ENCODE measurements at regions not wholly inside any gene's neighbourhood (a gene's known extent, or its start where the extent isn't known, plus 50 kb on each side); places are given as distances from the start of the nearest gene placed in this dataset.

- H3K27ac ChIP-seq (ENCODE audit: low read length) = no peak overlapping the region
- H3K4me1 ChIP-seq (ENCODE audit: low read length) = peaks cover 4% of the 10 kb centered on the region; the same call in 1 of the 2 replicates
- no peak overlapping the region for H3K4me3 ChIP-seq (ENCODE audit: low read length)
- H3K4me2 ChIP-seq (ENCODE audit: low read length) = no peak overlapping the region; the same call in 1 of the 2 replicates
- no peak overlapping the region for H2AFZ ChIP-seq (ENCODE audit: low read depth, low read length)
- no peak overlapping the region for H3K9ac ChIP-seq (ENCODE audit: low read length)
- no peaks in the 10 kb centered on the region for H3K79me2 ChIP-seq (ENCODE audit: low read length)
- H3K9me3 ChIP-seq (ENCODE audit: insufficient read depth, low read length) = no peaks in the 10 kb centered on the region
- no peaks in the 10 kb centered on the region for H3K36me3 ChIP-seq (replicated peaks; ENCODE audit: low read depth, low read length)
- TF ChIP-seq CTCF (IDR thresholded peaks at IDR 0.05; ENCODE audit: low read depth, low read length) (no peak), EZH2phosphoT487 (IDR thresholded peaks at IDR 0.05; ENCODE audit: low read depth) (no peak)
- H3K27me3 ChIP-seq (ENCODE audit: low read depth, low read length) = peaks cover 43% of the 10 kb centered on the region
- H4K20me1 ChIP-seq (ENCODE audit: insufficient read depth, low read length) = no peaks in the 10 kb centered on the region
Observed at GRCh38 chr11:19551457-19551856, 161.2 kb upstream of the NAV2 start.

DNA sequence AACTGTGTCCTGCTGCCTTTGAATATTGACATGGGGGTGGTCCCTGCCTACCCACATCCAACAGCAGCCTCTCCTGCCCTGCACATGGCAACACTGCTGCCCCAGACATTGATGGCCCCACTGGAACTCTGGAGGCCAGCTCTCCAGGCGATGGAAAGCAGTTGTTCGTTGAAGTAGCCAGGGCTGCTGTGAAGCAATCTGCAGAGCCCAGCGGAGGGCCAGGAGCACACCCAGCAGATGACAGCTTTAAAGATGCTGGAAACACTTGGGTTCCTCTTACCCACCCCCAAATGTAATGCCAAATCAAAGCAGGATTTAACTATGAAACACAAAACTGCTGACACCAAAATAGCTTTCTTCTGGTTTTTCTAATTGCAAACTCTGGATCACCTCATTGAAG is 165.6 kb upstream of the NAV2 start:
- no peak overlapping the region for H3K9ac ChIP-seq (ENCODE audit: low read length)
- H3K9me3 ChIP-seq (ENCODE audit: insufficient read depth, low read length) = no peaks in the 10 kb centered on the region
- H4K20me1 ChIP-seq (ENCODE audit: insufficient read depth, low read length) = no peaks in the 10 kb centered on the region
- peaks cover 4% of the 10 kb centered on the region; the same call in 1 of the 2 replicates for H3K4me1 ChIP-seq (ENCODE audit: low read length)
- H3K79me2 ChIP-seq (ENCODE audit: low read length) = no peaks in the 10 kb centered on the region
- H3K36me3 ChIP-seq (replicated peaks; ENCODE audit: low read depth, low read length) = no peaks in the 10 kb centered on the region
- no peak for TF ChIP-seq EZH2phosphoT487 (IDR thresholded peaks at IDR 0.05; ENCODE audit: low read depth)
- TF ChIP-seq CTCF (IDR thresholded peaks at IDR 0.05; ENCODE audit: low read depth, low read length) = no peak
- H3K27me3 ChIP-seq (ENCODE audit: low read depth, low read length) = peaks cover 53% of the 10 kb centered on the region
- H2AFZ ChIP-seq (ENCODE audit: low read depth, low read length) = no peak overlapping the region
- no peak overlapping the region for H3K27ac ChIP-seq (ENCODE audit: low read length)
- H3K4me3 ChIP-seq (ENCODE audit: low read length) = no peak overlapping the region
- H3K4me2 ChIP-seq (ENCODE audit: low read length) = no peak overlapping the region

DNA sequence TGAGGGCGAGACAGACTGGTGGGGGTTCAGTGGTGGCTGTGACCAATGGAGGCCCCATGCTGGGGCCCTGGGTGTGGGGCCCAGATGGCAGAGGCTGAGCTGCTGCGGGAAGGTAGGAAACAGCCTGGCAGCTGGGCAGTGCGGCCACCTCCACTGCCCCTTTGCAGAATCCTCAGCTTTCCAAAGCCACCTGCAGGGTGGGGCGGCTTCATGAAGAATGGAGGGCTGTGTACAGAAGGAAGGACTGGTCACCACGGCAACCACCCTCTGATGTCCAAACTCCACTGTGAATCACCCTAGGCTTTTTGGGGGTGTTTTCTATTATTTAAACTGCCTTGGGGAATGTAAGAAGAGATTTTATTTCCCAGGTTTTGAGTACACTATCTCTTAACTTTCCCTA is 166.3 kb upstream of the NAV2 start:
- Histone ChIP-seq H3K4me3 (ENCODE audit: low read length) (no peak overlapping the region), H3K4me2 (ENCODE audit: low read length) (no peak overlapping the region), H3K9ac (ENCODE audit: low read length) (no peak overlapping the region), H2AFZ (ENCODE audit: low read depth, low read length) (no peak overlapping the region), H3K9me3 (ENCODE audit: insufficient read depth, low read length) (no peaks in the 10 kb centered on the region), H3K4me1 (ENCODE audit: low read length) (peaks cover 3% of the 10 kb centered on the region; the same call in 1 of the 2 replicates), H3K79me2 (ENCODE audit: low read length) (no peaks in the 10 kb centered on the region), H3K27ac (ENCODE audit: low read length) (no peak overlapping the region), H4K20me1 (ENCODE audit: insufficient read depth, low read length) (no peaks in the 10 kb centered on the region), H3K36me3 (replicated peaks; ENCODE audit: low read depth, low read length) (no peaks in the 10 kb centered on the region), H3K27me3 (ENCODE audit: low read depth, low read length) (peaks cover 53% of the 10 kb centered on the region)
- TF ChIP-seq CTCF (IDR thresholded peaks at IDR 0.05; ENCODE audit: low read depth, low read length) = no peak
- no peak for TF ChIP-seq EZH2phosphoT487 (IDR thresholded peaks at IDR 0.05; ENCODE audit: low read depth)

DNA sequence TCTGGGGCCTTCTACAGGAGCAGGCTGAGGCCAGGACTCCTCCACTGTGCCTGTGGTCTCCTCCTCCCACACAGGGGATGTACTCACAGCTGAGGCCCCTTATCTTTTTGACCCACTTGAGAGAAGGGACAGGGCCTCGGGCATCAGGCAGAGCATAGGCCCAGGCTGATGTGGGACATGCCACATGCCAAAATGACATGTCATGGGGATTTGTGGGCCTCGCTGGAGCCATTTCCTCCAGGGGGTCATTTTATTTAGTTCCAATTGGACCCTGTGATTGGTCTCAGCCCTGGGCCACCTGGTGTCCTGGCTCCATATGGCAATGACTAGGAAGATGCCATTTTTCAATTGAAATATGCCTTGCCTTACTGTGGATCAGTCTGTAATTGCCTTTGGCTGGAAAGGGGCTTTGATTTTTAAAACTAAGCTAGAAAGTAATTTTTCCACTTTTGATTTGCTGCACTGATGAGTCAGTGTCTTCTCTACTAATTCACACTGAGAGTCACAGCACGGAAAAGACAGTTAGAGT is 171.1 kb upstream of the NAV2 start:
- H4K20me1 ChIP-seq (ENCODE audit: insufficient read depth, low read length) = no peaks in the 10 kb centered on the region
- no peak for TF ChIP-seq CTCF (IDR thresholded peaks at IDR 0.05; ENCODE audit: low read depth, low read length)
- TF ChIP-seq EZH2phosphoT487 (IDR thresholded peaks at IDR 0.05; ENCODE audit: low read depth) = no peak
- no peaks in the 10 kb centered on the region for H3K4me1 ChIP-seq (ENCODE audit: low read length)

More for the DNA sequence above, 171.1 kb upstream of the NAV2 start:
- Histone ChIP-seq H3K9ac (ENCODE audit: low read length) (no peak overlapping the region), H3K4me2 (ENCODE audit: low read length) (no peak overlapping the region), H3K4me3 (ENCODE audit: low read length) (no peak overlapping the region), H3K9me3 (ENCODE audit: insufficient read depth, low read length) (no peaks in the 10 kb centered on the region), H3K27ac (ENCODE audit: low read length) (no peak overlapping the region), H3K36me3 (replicated peaks; ENCODE audit: low read depth, low read length) (no peaks in the 10 kb centered on the region), H2AFZ (ENCODE audit: low read depth, low read length) (no peak overlapping the region), H3K79me2 (ENCODE audit: low read length) (no peaks in the 10 kb centered on the region), H3K27me3 (ENCODE audit: low read depth, low read length) (peaks cover 37% of the 10 kb centered on the region)
